ENCODE measurements at regions not wholly inside any gene's neighbourhood (a gene's known extent, or its start where the extent isn't known, plus 50 kb on each side); places are given as distances from the start of the nearest gene placed in this dataset.

DNA sequence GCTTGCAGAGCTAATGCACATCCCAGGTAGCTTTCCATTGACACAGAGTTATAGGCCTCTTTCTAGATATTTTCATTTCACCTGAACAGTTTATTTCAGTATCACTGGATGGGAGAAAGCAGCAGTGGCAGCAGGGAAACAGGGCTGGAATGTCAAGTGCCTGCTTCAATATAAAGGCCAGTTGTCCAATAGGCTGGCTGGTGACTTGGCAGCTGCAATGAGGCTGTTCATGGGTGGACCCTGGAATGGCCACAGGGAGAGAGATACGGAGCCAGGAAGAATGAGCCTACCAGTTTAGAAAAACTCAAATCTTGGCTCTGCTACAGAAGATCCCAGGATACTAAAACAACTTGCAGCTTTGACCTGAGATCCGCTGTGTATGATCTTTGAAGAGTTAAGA lies 185.0 kb downstream of the BCL11A start:
- TF ChIP-seq POLR2A (IDR thresholded peaks at IDR 0.05; ENCODE audit: low read length) = no peak
- TF ChIP-seq GATA1 (IDR thresholded peaks at IDR 0.05; ENCODE audit: low read depth, low read length) = no peak
